ENCODE measurements at regions not wholly inside any gene's neighbourhood (a gene's known extent, or its start where the extent isn't known, plus 50 kb on each side); places are given as distances from the start of the nearest gene placed in this dataset.

- TF ChIP-seq POLR2AphosphoS5 (IDR thresholded peaks at IDR 0.05; ENCODE audit: low read depth, low read length) (no peak), POLR2A (IDR thresholded peaks at IDR 0.05; ENCODE audit: low read depth, low read length) (no peak), POU2F2 (IDR thresholded peaks at IDR 0.05; ENCODE audit: low read depth, low read length) (no peak), TAF1 (IDR thresholded peaks at IDR 0.05; ENCODE audit: low read depth, low read length) (no peak), SPI1 (IDR thresholded peaks at IDR 0.05; ENCODE audit: low read depth, low read length) (no peak)
Measured at GRCh38 chr14:103189481-103190470, 66.5 kb downstream of the TNFAIP2 start.
